PC-3 (cell line): ENCODE measurements at regions not wholly inside any gene's neighbourhood (a gene's known extent, or its start where the extent isn't known, plus 50 kb on each side); places are given as distances from the start of the nearest gene placed in this dataset.

Experiments used
- EZH2 ChIP-seq: fragments of 300-600 bp; sonication (generic); IDR thresholded peaks from one replicate; pipeline ENCODE4 v1.6.1; 2017; ENCODE audit warnings: antibody characterized with exemption, mild to moderate bottlenecking, low read length; ENCODE audit not compliant: unreplicated experiment
- TF ChIP-seq, protein P1 (sequence below): fragments of 300-600 bp; sonication (generic); conservative IDR thresholded peaks from 2 replicates; pipeline ENCODE4 v1.5.1; 2017; ENCODE audit warnings: antibody characterized with exemption, low read depth, mild to moderate bottlenecking, low read length

DNA sequence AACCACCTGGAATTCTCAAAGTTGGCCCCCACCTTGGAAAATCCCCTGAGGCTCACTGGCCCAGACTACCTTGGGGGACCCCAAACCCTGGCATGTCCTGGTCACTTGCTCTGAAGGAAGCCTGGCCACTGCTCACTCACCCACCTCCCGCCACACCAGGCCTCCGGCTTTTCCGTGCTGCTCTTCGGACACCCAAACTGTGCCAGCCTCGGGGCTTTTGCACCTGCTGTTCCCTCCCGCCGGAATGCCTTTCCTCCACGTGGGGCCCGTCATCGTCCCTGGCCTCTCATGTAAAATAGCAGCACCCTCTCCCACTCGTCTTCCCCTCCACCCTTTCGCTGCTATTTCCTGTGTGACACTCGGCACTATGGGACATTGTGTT lies 87.2 kb upstream of the NCOR2 start:
- TF ChIP-seq, protein P1, sequence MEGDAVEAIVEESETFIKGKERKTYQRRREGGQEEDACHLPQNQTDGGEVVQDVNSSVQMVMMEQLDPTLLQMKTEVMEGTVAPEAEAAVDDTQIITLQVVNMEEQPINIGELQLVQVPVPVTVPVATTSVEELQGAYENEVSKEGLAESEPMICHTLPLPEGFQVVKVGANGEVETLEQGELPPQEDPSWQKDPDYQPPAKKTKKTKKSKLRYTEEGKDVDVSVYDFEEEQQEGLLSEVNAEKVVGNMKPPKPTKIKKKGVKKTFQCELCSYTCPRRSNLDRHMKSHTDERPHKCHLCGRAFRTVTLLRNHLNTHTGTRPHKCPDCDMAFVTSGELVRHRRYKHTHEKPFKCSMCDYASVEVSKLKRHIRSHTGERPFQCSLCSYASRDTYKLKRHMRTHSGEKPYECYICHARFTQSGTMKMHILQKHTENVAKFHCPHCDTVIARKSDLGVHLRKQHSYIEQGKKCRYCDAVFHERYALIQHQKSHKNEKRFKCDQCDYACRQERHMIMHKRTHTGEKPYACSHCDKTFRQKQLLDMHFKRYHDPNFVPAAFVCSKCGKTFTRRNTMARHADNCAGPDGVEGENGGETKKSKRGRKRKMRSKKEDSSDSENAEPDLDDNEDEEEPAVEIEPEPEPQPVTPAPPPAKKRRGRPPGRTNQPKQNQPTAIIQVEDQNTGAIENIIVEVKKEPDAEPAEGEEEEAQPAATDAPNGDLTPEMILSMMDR: no peak
- no peak for TF ChIP-seq EZH2
